ENCODE measurements at regions not wholly inside any gene's neighbourhood (a gene's known extent, or its start where the extent isn't known, plus 50 kb on each side); places are given as distances from the start of the nearest gene placed in this dataset.

DNA sequence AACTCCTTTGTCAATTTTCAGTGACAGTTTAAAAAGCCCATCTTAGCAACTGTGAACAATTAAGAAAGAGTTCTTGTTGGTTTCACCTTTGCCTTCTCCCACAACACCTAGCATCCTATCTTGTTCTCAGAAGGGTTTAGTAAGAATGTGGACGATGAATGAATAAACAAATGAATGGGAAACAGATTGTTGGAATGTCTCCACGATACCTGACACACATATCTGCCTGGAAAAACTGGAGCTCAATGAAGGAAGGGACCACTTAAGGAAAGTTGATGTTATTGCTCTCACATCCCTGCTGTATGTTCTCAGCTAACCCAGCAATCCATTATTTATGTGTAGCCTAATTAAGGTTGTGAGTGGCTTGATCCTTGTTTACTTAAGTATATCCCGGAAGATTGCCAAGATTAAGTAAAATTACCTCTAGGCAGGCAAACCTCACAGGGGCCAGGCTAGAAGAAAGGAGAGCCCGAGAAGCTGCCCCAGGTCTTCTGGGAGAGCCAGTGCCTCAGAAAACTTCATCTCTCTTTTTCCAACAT, 286.4 kb downstream of the NXPE2 start:
- Histone ChIP-seq H2AFZ (no peak overlapping the region), H3K27me3 (ENCODE audit: control insufficient read depth, insufficient read depth, low read length) (no peaks in the 10 kb centered on the region), H3K4me1 (no peaks in the 10 kb centered on the region), H3K4me2 (ENCODE audit: low read length) (no peak overlapping the region), H3K4me3 (ENCODE audit: low read depth, low read length) (no peak overlapping the region), H3K79me2 (no peaks in the 10 kb centered on the region), H3K27ac (no peak overlapping the region), H3K36me3 (ENCODE audit: control insufficient read depth, insufficient read depth, low read length) (no peaks in the 10 kb centered on the region), H3K9me3 (ENCODE audit: control insufficient read depth, low read length) (no peaks in the 10 kb centered on the region), H3K9ac (no peak overlapping the region)
- TF ChIP-seq, protein P1, sequence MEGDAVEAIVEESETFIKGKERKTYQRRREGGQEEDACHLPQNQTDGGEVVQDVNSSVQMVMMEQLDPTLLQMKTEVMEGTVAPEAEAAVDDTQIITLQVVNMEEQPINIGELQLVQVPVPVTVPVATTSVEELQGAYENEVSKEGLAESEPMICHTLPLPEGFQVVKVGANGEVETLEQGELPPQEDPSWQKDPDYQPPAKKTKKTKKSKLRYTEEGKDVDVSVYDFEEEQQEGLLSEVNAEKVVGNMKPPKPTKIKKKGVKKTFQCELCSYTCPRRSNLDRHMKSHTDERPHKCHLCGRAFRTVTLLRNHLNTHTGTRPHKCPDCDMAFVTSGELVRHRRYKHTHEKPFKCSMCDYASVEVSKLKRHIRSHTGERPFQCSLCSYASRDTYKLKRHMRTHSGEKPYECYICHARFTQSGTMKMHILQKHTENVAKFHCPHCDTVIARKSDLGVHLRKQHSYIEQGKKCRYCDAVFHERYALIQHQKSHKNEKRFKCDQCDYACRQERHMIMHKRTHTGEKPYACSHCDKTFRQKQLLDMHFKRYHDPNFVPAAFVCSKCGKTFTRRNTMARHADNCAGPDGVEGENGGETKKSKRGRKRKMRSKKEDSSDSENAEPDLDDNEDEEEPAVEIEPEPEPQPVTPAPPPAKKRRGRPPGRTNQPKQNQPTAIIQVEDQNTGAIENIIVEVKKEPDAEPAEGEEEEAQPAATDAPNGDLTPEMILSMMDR (IDR thresholded peaks at IDR 0.05): no peak

GRCh38 chr11:114970927-114971645, 292.8 kb downstream of the NXPE2 start:
- no peak overlapping the region for H3K9ac ChIP-seq
- H3K4me3 ChIP-seq (ENCODE audit: low read depth, low read length): no peak overlapping the region
- H3K9me3 ChIP-seq (ENCODE audit: control insufficient read depth, low read length): no peaks in the 10 kb centered on the region
- no peak overlapping the region for H3K27ac ChIP-seq
- H2AFZ ChIP-seq: no peak overlapping the region
- no peak overlapping the region for H3K4me2 ChIP-seq (ENCODE audit: low read length)
- no peaks in the 10 kb centered on the region for H3K36me3 ChIP-seq (ENCODE audit: control insufficient read depth, insufficient read depth, low read length)
- no peaks in the 10 kb centered on the region for H3K79me2 ChIP-seq
- H3K4me1 ChIP-seq: no peaks in the 10 kb centered on the region
- no peaks in the 10 kb centered on the region for H3K27me3 ChIP-seq (ENCODE audit: control insufficient read depth, insufficient read depth, low read length)
- TF ChIP-seq, protein P1 (IDR thresholded peaks at IDR 0.05): no peak

GRCh38 chr11:114972105-114972504, 293.8 kb downstream of the NXPE2 start:
- H3K4me3 ChIP-seq (ENCODE audit: low read depth, low read length): no peak overlapping the region
- H3K4me1 ChIP-seq: no peaks in the 10 kb centered on the region
- no peaks in the 10 kb centered on the region for H3K79me2 ChIP-seq
- H3K4me2 ChIP-seq (ENCODE audit: low read length): no peak overlapping the region
- no peaks in the 10 kb centered on the region for H3K9me3 ChIP-seq (ENCODE audit: control insufficient read depth, low read length)
- H3K27me3 ChIP-seq (ENCODE audit: control insufficient read depth, insufficient read depth, low read length): no peaks in the 10 kb centered on the region
- H2AFZ ChIP-seq: no peak overlapping the region
- no peaks in the 10 kb centered on the region for H3K36me3 ChIP-seq (ENCODE audit: control insufficient read depth, insufficient read depth, low read length)
- TF ChIP-seq, protein P1 (IDR thresholded peaks at IDR 0.05): no peak
- H3K27ac ChIP-seq: no peak overlapping the region
- no peak overlapping the region for H3K9ac ChIP-seq

DNA sequence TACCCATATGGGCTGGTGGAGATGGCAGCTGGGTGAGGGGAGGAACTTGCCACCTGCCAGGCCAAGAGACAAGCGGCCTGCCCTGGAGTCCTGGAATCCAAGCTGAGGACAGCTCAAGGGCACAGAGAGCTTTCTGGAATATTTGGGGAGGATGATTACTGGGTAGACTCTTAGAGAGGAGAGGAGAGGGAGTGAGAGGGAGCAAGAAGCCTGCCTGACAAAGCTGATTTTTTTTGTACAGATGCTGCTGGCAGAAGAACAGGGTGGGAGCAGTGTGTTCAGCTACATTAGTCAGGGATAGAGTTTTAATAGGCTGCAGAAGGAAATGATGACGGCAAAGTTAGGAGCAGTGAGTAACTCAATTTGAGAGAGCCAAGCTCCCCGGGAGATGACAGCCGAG, 299.3 kb downstream of the NXPE2 start:
- Histone ChIP-seq H2AFZ (no peak overlapping the region), H3K4me1 (no peaks in the 10 kb centered on the region), H3K79me2 (no peaks in the 10 kb centered on the region), H3K9ac (no peak overlapping the region), H3K36me3 (ENCODE audit: control insufficient read depth, insufficient read depth, low read length) (no peaks in the 10 kb centered on the region), H3K27ac (no peak overlapping the region), H3K27me3 (ENCODE audit: control insufficient read depth, insufficient read depth, low read length) (no peaks in the 10 kb centered on the region), H3K4me3 (ENCODE audit: low read depth, low read length) (no peak overlapping the region), H3K4me2 (ENCODE audit: low read length) (no peak overlapping the region), H3K9me3 (ENCODE audit: control insufficient read depth, low read length) (no peaks in the 10 kb centered on the region)
- TF ChIP-seq, protein P1 (IDR thresholded peaks at IDR 0.05): no peak

DNA sequence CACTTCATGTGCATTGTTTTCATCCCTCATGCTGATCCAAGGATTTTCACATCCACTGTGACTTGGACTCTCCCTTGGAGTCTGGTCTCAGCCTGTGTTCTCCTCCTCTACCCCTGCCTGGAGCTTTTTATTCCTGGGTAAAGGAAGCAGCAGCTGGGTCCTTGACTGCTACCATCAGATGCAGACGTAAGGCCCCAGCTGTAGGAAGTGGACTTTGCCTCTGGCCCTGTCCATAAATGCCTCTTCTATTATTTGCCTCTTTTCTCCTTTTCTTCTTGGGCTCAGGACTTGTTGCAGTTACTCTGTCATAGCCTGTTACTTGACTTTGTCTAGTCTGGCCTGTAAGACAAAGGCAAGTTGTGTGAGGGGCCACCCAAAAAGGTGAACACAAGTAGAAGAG, 303.8 kb downstream of the NXPE2 start:
- no peak overlapping the region for H3K27ac ChIP-seq
- H3K4me1 ChIP-seq: no peaks in the 10 kb centered on the region
- no peaks in the 10 kb centered on the region for H3K27me3 ChIP-seq (ENCODE audit: control insufficient read depth, insufficient read depth, low read length)
- H2AFZ ChIP-seq: no peak overlapping the region
- no peaks in the 10 kb centered on the region for H3K9me3 ChIP-seq (ENCODE audit: control insufficient read depth, low read length)
- TF ChIP-seq, protein P1 (IDR thresholded peaks at IDR 0.05): no peak
- no peaks in the 10 kb centered on the region for H3K79me2 ChIP-seq
- no peak overlapping the region for H3K4me3 ChIP-seq (ENCODE audit: low read depth, low read length)
- H3K4me2 ChIP-seq (ENCODE audit: low read length): no peak overlapping the region
- no peaks in the 10 kb centered on the region for H3K36me3 ChIP-seq (ENCODE audit: control insufficient read depth, insufficient read depth, low read length)
- no peak overlapping the region for H3K9ac ChIP-seq

All from parathyroid adenoma (tissue), 2 donors.